ENCODE measurements at regions not wholly inside any gene's neighbourhood (a gene's known extent, or its start where the extent isn't known, plus 50 kb on each side); places are given as distances from the start of the nearest gene placed in this dataset.

DNA sequence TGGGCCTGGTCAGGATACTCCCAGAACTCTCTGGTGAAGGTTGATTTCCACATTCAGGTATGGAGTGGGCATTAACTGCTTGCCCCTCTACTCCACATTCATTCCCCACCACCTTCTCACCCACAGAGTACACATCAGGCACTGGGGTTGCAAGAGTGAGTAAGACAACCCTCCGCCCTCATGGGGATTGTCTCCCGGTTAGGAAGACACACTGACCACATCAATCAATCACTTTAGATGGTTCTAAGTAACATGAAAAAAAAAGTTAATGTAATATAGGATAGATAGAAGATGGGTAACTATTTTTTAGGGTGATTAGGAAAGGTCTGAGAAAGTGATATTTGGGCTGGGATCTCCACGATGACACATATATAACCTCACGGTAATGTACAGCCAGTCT is 116.0 kb upstream of the NEO1 start:
- TF ChIP-seq, protein P1, sequence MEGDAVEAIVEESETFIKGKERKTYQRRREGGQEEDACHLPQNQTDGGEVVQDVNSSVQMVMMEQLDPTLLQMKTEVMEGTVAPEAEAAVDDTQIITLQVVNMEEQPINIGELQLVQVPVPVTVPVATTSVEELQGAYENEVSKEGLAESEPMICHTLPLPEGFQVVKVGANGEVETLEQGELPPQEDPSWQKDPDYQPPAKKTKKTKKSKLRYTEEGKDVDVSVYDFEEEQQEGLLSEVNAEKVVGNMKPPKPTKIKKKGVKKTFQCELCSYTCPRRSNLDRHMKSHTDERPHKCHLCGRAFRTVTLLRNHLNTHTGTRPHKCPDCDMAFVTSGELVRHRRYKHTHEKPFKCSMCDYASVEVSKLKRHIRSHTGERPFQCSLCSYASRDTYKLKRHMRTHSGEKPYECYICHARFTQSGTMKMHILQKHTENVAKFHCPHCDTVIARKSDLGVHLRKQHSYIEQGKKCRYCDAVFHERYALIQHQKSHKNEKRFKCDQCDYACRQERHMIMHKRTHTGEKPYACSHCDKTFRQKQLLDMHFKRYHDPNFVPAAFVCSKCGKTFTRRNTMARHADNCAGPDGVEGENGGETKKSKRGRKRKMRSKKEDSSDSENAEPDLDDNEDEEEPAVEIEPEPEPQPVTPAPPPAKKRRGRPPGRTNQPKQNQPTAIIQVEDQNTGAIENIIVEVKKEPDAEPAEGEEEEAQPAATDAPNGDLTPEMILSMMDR (IDR thresholded peaks at IDR 0.05; ENCODE audit: low read depth, low read length) = no peak
- TF ChIP-seq EZH2phosphoT487 (IDR thresholded peaks at IDR 0.05; ENCODE audit: low read depth) = no peak
- Histone ChIP-seq H4K20me1 (ENCODE audit: insufficient read depth, low read length) (no peaks in the 10 kb centered on the region), H3K27ac (ENCODE audit: low read length) (no peak overlapping the region), H3K4me3 (ENCODE audit: low read length) (no peak overlapping the region), H3K9ac (ENCODE audit: low read length) (no peak overlapping the region), H3K4me2 (ENCODE audit: low read length) (no peak overlapping the region), H3K27me3 (ENCODE audit: low read depth, low read length) (peaks cover 14% of the 10 kb centered on the region), H3K4me1 (ENCODE audit: low read length) (no peaks in the 10 kb centered on the region), H3K36me3 (replicated peaks; ENCODE audit: low read depth, low read length) (no peaks in the 10 kb centered on the region), H2AFZ (ENCODE audit: low read depth, low read length) (no peak overlapping the region), H3K9me3 (ENCODE audit: insufficient read depth, low read length) (no peaks in the 10 kb centered on the region), H3K79me2 (ENCODE audit: low read length) (no peaks in the 10 kb centered on the region)

DNA sequence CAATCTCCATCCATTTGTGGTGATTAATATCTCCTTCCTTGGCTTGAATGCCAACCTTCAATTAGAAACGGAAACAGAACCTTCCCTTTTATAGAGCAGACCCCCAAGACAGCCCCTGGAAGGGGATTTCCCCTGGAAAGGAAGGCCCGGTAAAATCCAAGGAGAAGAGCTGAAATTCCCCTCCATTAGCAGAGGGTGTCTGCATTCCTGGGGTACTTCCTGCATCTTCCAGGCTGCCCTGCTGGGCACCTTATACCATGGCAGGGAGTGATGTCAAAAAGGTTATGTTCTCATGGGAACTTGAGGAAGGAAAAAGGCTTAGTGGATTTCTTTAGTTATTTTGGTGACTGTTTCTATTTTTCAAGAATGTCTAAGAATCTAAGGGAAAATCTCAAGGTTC is 116.7 kb upstream of the NEO1 start:
- Histone ChIP-seq H3K4me3 (ENCODE audit: low read length) (no peak overlapping the region), H3K4me2 (ENCODE audit: low read length) (no peak overlapping the region), H4K20me1 (ENCODE audit: insufficient read depth, low read length) (no peaks in the 10 kb centered on the region), H3K4me1 (ENCODE audit: low read length) (no peaks in the 10 kb centered on the region), H3K27ac (ENCODE audit: low read length) (no peak overlapping the region), H3K36me3 (replicated peaks; ENCODE audit: low read depth, low read length) (no peaks in the 10 kb centered on the region), H3K79me2 (ENCODE audit: low read length) (no peaks in the 10 kb centered on the region), H3K27me3 (ENCODE audit: low read depth, low read length) (peaks cover 10% of the 10 kb centered on the region; the same call in 1 of the 2 replicates), H2AFZ (ENCODE audit: low read depth, low read length) (no peak overlapping the region), H3K9me3 (ENCODE audit: insufficient read depth, low read length) (no peaks in the 10 kb centered on the region), H3K9ac (ENCODE audit: low read length) (no peak overlapping the region)
- no peak for TF ChIP-seq EZH2phosphoT487 (IDR thresholded peaks at IDR 0.05; ENCODE audit: low read depth)
- TF ChIP-seq, protein P1 (IDR thresholded peaks at IDR 0.05; ENCODE audit: low read depth, low read length) = no peak

DNA sequence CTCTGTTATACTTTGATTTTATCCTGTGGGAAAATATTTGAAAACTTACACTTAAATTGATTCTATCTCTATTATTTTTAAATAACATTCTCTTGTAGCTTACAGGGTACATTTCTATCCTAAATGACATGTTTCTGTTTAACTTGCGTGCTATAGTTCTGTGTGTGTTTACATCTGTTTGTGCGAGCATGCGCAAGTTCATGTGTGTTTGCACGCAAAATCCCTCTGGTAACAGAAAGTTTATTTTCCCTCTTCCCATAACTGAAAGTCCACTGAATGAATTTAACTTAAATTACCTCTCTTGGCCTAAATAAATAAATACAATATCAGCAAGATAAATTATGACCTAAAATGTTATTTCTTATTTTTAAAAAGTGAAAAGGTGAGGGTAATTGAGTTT is 117.3 kb upstream of the NEO1 start:
- no peaks in the 10 kb centered on the region for H3K9me3 ChIP-seq (ENCODE audit: insufficient read depth, low read length)
- H4K20me1 ChIP-seq (ENCODE audit: insufficient read depth, low read length) = no peaks in the 10 kb centered on the region
- H3K27me3 ChIP-seq (ENCODE audit: low read depth, low read length) = peaks cover 10% of the 10 kb centered on the region; the same call in 1 of the 2 replicates
- H3K4me3 ChIP-seq (ENCODE audit: low read length) = no peak overlapping the region
- no peaks in the 10 kb centered on the region for H3K4me1 ChIP-seq (ENCODE audit: low read length)
- no peak overlapping the region for H3K4me2 ChIP-seq (ENCODE audit: low read length)
- no peaks in the 10 kb centered on the region for H3K36me3 ChIP-seq (replicated peaks; ENCODE audit: low read depth, low read length)
- no peak overlapping the region for H2AFZ ChIP-seq (ENCODE audit: low read depth, low read length)
- no peaks in the 10 kb centered on the region for H3K79me2 ChIP-seq (ENCODE audit: low read length)
- H3K27ac ChIP-seq (ENCODE audit: low read length) = no peak overlapping the region
- TF ChIP-seq EZH2phosphoT487 (IDR thresholded peaks at IDR 0.05; ENCODE audit: low read depth) = no peak
- TF ChIP-seq, protein P1 (IDR thresholded peaks at IDR 0.05; ENCODE audit: low read depth, low read length) = no peak
- no peak overlapping the region for H3K9ac ChIP-seq (ENCODE audit: low read length)

DNA sequence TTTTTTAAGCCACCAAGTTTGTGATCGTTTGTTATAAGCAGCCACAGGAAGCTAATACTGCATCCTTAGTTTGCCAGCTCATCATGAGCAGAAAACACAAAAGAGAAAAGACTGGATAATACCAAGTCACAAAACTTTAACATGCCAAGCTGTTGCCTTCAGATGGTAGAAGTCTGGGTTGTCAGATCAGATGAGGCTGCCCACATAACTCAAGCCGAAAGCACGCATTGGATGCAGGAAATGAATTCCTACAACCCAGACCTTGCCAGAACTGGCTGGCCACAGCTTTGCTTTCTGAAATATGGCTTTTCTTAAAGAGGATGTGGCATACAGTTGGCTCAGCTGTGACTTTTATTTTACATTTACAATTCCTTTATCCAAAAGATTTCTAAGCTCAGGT is 118.3 kb upstream of the NEO1 start:
- Histone ChIP-seq H3K27ac (ENCODE audit: low read length) (no peak overlapping the region), H4K20me1 (ENCODE audit: insufficient read depth, low read length) (no peaks in the 10 kb centered on the region), H3K36me3 (replicated peaks; ENCODE audit: low read depth, low read length) (no peaks in the 10 kb centered on the region), H2AFZ (ENCODE audit: low read depth, low read length) (no peak overlapping the region), H3K4me3 (ENCODE audit: low read length) (no peak overlapping the region), H3K4me1 (ENCODE audit: low read length) (no peaks in the 10 kb centered on the region), H3K9ac (ENCODE audit: low read length) (no peak overlapping the region), H3K4me2 (ENCODE audit: low read length) (no peak overlapping the region), H3K79me2 (ENCODE audit: low read length) (no peaks in the 10 kb centered on the region), H3K27me3 (ENCODE audit: low read depth, low read length) (peaks cover 10% of the 10 kb centered on the region; the same call in 1 of the 2 replicates), H3K9me3 (ENCODE audit: insufficient read depth, low read length) (no peaks in the 10 kb centered on the region)
- TF ChIP-seq, protein P1 (IDR thresholded peaks at IDR 0.05; ENCODE audit: low read depth, low read length) = no peak
- no peak for TF ChIP-seq EZH2phosphoT487 (IDR thresholded peaks at IDR 0.05; ENCODE audit: low read depth)
